ENCODE measurements at regions not wholly inside any gene's neighbourhood (a gene's known extent, or its start where the extent isn't known, plus 50 kb on each side); places are given as distances from the start of the nearest gene placed in this dataset.

- no peak for DNase-seq (ENCODE audit: low spot score, unreplicated experiment)
- no peak for TF ChIP-seq CTCF (IDR thresholded peaks at IDR 0.05; ENCODE audit: unreplicated experiment)
- H3K27ac Mint-ChIP-seq: no peak overlapping the region
- no peak overlapping the region for H3K4me3 Mint-ChIP-seq (ENCODE audit: low read depth)
- H3K27me3 Mint-ChIP-seq: peaks cover 14% of the 10 kb centered on the region
- H3K4me1 Mint-ChIP-seq (ENCODE audit: low read depth): peaks cover 11% of the 10 kb centered on the region
- no peaks in the 10 kb centered on the region for H3K36me3 Mint-ChIP-seq (ENCODE audit: insufficient read depth)
- H3K9me3 Mint-ChIP-seq (ENCODE audit: low read depth): no peaks in the 10 kb centered on the region
Measured at GRCh38 chr16:9371713-9372448, 280.4 kb downstream of the HAPSTR1 start.

DNA sequence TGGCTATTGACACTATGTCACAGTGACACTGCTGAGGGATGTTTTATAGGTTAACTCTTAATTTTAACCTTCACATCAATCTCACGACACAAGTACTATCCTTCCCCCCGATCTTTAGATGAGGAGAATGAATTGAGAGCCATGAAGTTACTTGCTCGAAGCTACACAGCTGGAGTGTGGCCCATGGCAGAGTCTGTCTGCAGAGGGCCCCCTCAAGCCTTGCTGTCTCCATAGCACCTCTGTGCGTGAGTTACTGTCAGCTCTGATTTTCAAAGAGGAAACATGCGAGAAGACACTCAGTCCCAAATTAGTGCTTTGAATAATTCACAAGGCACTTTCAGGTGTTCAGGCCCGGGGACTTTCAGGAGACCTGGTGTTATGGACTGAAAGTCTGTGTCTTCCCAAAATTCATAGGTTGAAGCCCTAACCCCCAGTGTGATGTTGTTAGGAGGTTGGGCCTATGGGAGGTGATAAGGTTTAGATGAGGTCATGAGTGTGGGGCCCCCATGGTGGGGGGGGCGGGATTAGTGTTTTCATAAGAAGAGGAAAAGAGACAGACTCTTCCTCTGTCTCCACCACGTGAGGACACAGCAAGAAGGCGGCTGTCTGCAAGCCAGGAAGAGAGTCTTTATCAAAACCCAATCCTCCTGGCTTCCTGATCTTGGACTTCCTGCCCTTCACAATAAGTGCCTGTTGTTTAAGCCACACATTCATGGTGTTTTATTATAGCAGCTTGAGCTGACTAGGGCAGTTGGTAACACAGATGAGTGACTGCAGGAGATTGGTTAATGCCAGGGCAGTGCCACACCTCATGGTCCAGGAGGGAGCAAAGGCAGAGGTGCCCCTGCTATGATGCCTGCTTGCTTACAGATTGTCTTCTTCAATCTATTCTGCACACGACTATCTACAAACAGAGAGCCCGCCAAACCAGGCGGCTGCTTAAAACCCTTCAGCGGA lies 281.8 kb downstream of the HAPSTR1 start:
- no peak for DNase-seq (ENCODE audit: low spot score, unreplicated experiment)
- Mint-ChIP-seq H3K27me3 (peaks cover 10% of the 10 kb centered on the region), H3K9me3 (ENCODE audit: low read depth) (no peaks in the 10 kb centered on the region), H3K36me3 (ENCODE audit: insufficient read depth) (no peaks in the 10 kb centered on the region), H3K4me1 (ENCODE audit: low read depth) (peaks cover 12% of the 10 kb centered on the region), H3K4me3 (ENCODE audit: low read depth) (no peak overlapping the region), H3K27ac (no peak overlapping the region)
- TF ChIP-seq CTCF (IDR thresholded peaks at IDR 0.05; ENCODE audit: unreplicated experiment): no peak

DNA sequence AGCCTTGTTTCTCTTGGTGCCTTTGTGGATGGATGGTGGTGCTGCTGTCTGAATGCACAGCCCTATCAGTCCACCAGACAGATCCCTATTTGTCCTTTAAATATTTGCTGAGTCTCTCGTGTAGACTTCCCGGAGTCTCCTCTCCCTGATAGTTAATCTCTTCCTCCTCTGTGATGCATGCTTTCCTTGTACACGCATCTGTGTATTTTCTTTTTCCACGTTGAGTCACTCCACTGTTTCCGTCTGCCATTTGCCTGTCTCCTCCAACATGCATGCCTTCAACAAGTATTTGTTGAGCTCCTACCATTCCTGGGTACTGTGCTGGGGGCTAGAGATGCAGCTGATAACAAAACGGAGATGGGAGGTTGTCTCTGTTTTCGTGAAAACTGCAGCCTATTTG lies 282.6 kb downstream of the HAPSTR1 start:
- H3K4me3 Mint-ChIP-seq (ENCODE audit: low read depth): no peak overlapping the region

GRCh38 chr16:9378876-9379275 lies 287.4 kb downstream of the HAPSTR1 start:
- no peaks in the 10 kb centered on the region for H3K36me3 Mint-ChIP-seq (ENCODE audit: insufficient read depth)
- no peak for TF ChIP-seq CTCF (IDR thresholded peaks at IDR 0.05; ENCODE audit: unreplicated experiment)
- peaks cover 3% of the 10 kb centered on the region for H3K27me3 Mint-ChIP-seq
- DNase-seq (ENCODE audit: low spot score, unreplicated experiment): no peak
- peak overlapping the region; percentile 6 for H3K27ac Mint-ChIP-seq
- H3K4me1 Mint-ChIP-seq (ENCODE audit: low read depth): peaks cover 10% of the 10 kb centered on the region
- H3K9me3 Mint-ChIP-seq (ENCODE audit: low read depth): no peaks in the 10 kb centered on the region
- H3K4me3 Mint-ChIP-seq (ENCODE audit: low read depth): no peak overlapping the region

More for the DNA sequence above, 282.6 kb downstream of the HAPSTR1 start:
- no peak overlapping the region for H3K27ac Mint-ChIP-seq
- H3K4me1 Mint-ChIP-seq (ENCODE audit: low read depth): peaks cover 18% of the 10 kb centered on the region
- H3K27me3 Mint-ChIP-seq: peaks cover 10% of the 10 kb centered on the region
- DNase-seq (ENCODE audit: low spot score, unreplicated experiment): no peak
- TF ChIP-seq CTCF (IDR thresholded peaks at IDR 0.05; ENCODE audit: unreplicated experiment): no peak
- H3K9me3 Mint-ChIP-seq (ENCODE audit: low read depth): no peaks in the 10 kb centered on the region
- H3K36me3 Mint-ChIP-seq (ENCODE audit: insufficient read depth): no peaks in the 10 kb centered on the region

GRCh38 chr16:9380221-9380620 lies 288.8 kb downstream of the HAPSTR1 start:
- DNase-seq (ENCODE audit: low spot score, unreplicated experiment): no peak
- TF ChIP-seq CTCF (IDR thresholded peaks at IDR 0.05; ENCODE audit: unreplicated experiment): no peak
- Mint-ChIP-seq H3K36me3 (ENCODE audit: insufficient read depth) (no peaks in the 10 kb centered on the region), H3K4me1 (ENCODE audit: low read depth) (peaks cover 7% of the 10 kb centered on the region), H3K4me3 (ENCODE audit: low read depth) (no peak overlapping the region), H3K27ac (no peak overlapping the region), H3K27me3 (no peaks in the 10 kb centered on the region), H3K9me3 (ENCODE audit: low read depth) (no peaks in the 10 kb centered on the region)
